Muscle of leg (tissue), 3 donors: ENCODE measurements at regions not wholly inside any gene's neighbourhood (a gene's known extent, or its start where the extent isn't known, plus 50 kb on each side); places are given as distances from the start of the nearest gene placed in this dataset.
A peak's percentile ranks its signal among the peaks of the same experiment; 100 is the strongest.

Source experiments
- DNase-seq: peaks from one replicate; pipeline ENCODE4 v3.0.0; 2013
- H3K27ac ChIP-seq: one replicate; pipeline ENCODE4 v1.5.1; 2013; ENCODE audit warnings: mild to moderate bottlenecking, low read length, control low read depth
- H3K27me3 ChIP-seq: one replicate; pipeline ENCODE4 v1.6.1; 2013; ENCODE audit warnings: low read length; ENCODE audit not compliant: control insufficient read depth, insufficient read depth
- H3K36me3 ChIP-seq: one replicate; pipeline ENCODE4 v1.6.1; 2013; ENCODE audit warnings: low read length; ENCODE audit not compliant: control insufficient read depth, insufficient read depth
- H3K4me1 ChIP-seq: one replicate; pipeline ENCODE4 v1.6.1; 2013; ENCODE audit warnings: low read length; ENCODE audit not compliant: control insufficient read depth, insufficient read depth
- H3K4me3 ChIP-seq: one replicate; pipeline ENCODE4 v1.5.1; 2013; ENCODE audit warnings: low read length, control low read depth
- H3K9me3 ChIP-seq: replicated peaks from 2 replicates; pipeline ENCODE4 v1.6.1; 2013; ENCODE audit warnings: low read depth, low read length; ENCODE audit not compliant: control insufficient read depth
- WGBS: methylation state at CpG from one replicate; pipeline ENCODE4 v1.1.5; 2013; ENCODE audit warnings: missing lambda C conversion rate; ENCODE audit not compliant: insufficient coverage; 5-methylcytosine and 5-hydroxymethylcytosine counted together

DNA sequence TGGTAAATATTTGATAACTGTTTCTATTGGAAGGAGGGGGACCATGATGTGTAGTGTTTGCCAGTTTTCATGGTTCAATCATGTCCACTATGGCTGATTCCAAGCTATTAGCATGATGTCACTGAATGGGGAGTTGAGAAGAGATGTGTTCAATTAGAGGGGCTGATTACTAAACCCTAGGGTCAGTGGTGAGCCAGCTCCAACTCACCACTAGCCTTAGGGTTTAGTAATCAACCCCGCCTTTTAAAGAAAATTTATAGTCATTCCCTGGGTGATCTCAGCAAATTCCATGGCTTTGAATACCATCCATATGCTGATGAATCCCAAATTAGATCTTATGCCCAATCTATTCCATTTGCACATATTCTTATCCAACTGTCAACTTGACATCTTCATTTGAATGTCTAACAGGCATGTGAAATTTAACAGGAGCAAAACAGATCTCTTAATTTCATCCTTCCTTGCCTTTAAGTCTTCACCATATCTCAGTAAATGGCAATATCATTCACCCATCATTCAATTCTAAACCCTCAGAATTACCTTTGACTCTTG, 98.8 kb downstream of the GCNT1 start:
- no peak for DNase-seq
- peaks cover 2% of the 10 kb centered on the region for H3K4me1 ChIP-seq
- 60% methylated on average over 1 of the region's 1 CpG for WGBS

DNA sequence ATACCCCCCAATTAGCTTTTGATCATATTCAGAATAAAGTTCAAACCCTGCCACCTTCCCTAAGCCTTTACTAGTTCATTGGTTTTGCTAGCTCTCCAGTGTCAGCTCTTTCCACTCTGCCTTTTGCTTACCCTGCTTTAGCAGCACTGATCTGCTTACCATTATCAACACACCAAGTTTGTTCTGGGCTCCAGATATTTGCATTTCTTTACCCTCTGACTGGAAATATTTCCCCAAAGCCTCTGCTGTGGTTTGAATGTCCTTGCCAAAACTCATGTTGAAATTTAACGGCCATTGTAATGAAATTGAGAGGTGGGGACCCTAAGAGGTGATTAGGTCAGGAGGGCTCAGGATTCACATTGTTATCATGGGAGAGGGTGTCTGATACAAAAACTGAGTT, 99.5 kb downstream of the GCNT1 start:
- peaks cover 2% of the 10 kb centered on the region for H3K4me1 ChIP-seq

More for the DNA sequence above, 98.8 kb downstream of the GCNT1 start:
- Histone ChIP-seq H3K36me3 (no peaks in the 10 kb centered on the region), H3K27ac (no peak overlapping the region), H3K4me3 (no peak overlapping the region), H3K27me3 (no peaks in the 10 kb centered on the region), H3K9me3 (no peaks in the 10 kb centered on the region)

GRCh38 chr9:76559286-76559685, 100.3 kb downstream of the GCNT1 start:
- peaks cover 2% of the 10 kb centered on the region for H3K4me1 ChIP-seq
- H3K36me3 ChIP-seq, result no peaks in the 10 kb centered on the region
- no peak overlapping the region for H3K4me3 ChIP-seq
- H3K9me3 ChIP-seq, result no peaks in the 10 kb centered on the region
- H3K27ac ChIP-seq, result no peak overlapping the region
- DNase-seq, result no peak
- H3K27me3 ChIP-seq, result no peaks in the 10 kb centered on the region

More for the DNA sequence above, 99.5 kb downstream of the GCNT1 start:
- Histone ChIP-seq H3K36me3 (no peaks in the 10 kb centered on the region), H3K27me3 (no peaks in the 10 kb centered on the region), H3K9me3 (no peaks in the 10 kb centered on the region), H3K27ac (no peak overlapping the region), H3K4me3 (no peak overlapping the region)
- WGBS, result no CpG with 5 or more reads among the region's 1 CpG
- DNase-seq, result no peak

DNA sequence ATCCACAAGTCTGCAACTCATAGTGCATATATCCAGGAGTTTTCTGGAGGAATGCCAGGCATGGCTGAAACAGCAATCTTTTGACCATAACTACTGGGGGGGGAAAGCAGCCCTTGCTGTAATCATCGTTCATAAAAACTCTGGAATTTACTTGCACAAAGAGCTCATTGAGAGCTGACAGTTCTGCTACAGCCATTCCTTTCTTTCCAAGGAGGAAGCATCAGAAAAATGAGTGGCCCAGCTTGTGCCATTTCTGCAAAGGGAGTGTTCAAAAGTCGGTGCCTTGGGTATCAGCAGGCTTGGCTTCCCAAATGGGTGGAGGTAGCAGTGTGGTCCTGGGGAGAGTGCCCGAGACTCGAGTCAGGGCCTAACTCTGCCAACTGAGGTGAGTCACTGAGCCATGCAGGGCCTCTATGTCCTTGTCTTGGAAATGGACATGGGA, 101.5 kb downstream of the GCNT1 start:
- WGBS, result 50% methylated on average over 3 of the region's 4 CpGs
- peaks cover 2% of the 10 kb centered on the region for H3K4me1 ChIP-seq
- no peaks in the 10 kb centered on the region for H3K36me3 ChIP-seq
- no peak overlapping the region for H3K4me3 ChIP-seq
- H3K9me3 ChIP-seq, result no peaks in the 10 kb centered on the region
- no peaks in the 10 kb centered on the region for H3K27me3 ChIP-seq
- H3K27ac ChIP-seq, result no peak overlapping the region
- DNase-seq, result peak; percentile 30

- DNase-seq, result no peak
- H3K4me1 ChIP-seq, result peaks cover 2% of the 10 kb centered on the region
- no peaks in the 10 kb centered on the region for H3K27me3 ChIP-seq
- 86% methylated on average over 1 of the region's 2 CpGs for WGBS
- H3K9me3 ChIP-seq, result no peaks in the 10 kb centered on the region
- no peak overlapping the region for H3K4me3 ChIP-seq
- no peak overlapping the region for H3K27ac ChIP-seq
- H3K36me3 ChIP-seq, result no peaks in the 10 kb centered on the region
Measured at GRCh38 chr9:76561050-76561713, 102.2 kb downstream of the GCNT1 start.
